Renal pelvis (tissue), 1 donor: ENCODE measurements at regions not wholly inside any gene's neighbourhood (a gene's known extent, or its start where the extent isn't known, plus 50 kb on each side); places are given as distances from the start of the nearest gene placed in this dataset.

Experiments
- DNase-seq: peaks from one replicate; pipeline ENCODE4 v3.0.0-alpha.2; 2013

DNA sequence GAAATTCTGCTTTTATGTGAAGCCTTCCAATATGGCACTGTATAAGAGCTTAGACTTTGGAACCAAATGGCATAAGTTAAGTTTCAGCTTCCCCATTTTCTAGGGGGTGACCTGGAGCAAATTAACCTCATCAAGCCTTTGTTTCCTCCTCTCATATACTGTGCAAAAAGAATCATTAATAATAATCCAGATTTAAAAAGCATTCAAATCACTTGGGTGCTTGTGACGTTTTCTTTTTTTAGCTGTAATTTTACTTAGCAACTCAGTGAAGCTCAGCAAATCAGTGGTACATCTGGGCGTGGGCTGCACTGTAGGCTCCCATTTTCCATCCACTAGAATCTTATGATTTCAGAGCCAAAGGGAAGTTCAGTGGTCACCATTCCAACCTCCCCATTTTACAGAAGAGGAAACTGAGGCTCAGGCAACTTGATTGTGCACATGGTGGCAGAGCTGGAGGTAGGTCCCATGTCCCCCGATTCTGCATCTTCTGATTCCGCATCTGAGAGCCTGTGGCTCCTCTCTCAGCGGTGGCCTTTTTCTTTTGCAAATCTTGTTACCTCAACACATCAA is 131.2 kb downstream of the SNAPC1 start:
- DNase-seq = no peak

DNA sequence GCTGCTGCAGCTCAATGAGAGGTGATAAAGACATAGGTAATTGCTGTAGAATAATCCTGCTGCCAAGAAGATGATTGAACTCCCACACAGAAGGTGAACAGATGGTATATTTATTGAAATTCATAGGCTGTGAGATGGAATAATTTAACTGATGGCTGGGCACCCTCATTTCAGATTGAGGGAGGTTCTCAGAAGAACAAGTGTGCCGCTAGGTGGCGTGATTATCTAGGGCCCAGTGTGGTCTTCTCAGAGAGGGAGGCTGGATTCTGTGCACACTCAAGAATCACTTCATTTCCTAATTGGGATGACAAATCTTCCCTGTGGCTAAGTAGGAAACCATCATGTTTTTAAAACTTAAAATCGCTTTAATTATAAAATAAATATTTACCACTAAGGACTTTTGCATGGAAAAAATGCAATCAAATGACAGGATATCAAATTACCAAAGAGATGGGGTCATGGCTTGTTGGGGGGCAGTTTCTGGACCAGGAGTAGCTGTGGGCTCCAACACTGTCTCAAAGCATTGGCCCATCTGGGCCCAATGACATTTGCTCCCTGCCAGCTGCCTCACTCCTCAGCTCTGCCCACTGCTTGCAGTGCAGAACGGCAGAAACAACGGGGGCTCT is 132.3 kb downstream of the SNAPC1 start:
- DNase-seq = peak; percentile 48

DNA sequence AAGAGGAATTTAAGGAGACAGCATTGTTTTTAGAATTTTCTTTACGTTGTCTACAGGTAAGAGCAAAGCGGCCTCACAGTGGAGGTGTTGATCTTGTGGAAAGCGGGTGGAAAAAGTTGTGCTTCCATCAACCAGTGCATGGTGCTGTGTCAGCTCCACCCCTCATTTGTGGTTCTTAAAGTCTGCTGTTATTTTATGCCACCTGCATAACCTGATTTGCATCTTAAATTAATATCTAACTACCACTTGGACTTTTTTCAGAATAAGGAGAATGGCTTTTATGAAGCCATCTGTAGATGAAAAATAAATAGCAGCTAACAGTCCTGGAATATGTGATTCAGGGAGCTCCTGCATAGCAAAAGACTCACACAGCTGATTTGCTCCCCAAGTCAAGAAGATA is 135.1 kb downstream of the SNAPC1 start:
- DNase-seq = no peak

DNA sequence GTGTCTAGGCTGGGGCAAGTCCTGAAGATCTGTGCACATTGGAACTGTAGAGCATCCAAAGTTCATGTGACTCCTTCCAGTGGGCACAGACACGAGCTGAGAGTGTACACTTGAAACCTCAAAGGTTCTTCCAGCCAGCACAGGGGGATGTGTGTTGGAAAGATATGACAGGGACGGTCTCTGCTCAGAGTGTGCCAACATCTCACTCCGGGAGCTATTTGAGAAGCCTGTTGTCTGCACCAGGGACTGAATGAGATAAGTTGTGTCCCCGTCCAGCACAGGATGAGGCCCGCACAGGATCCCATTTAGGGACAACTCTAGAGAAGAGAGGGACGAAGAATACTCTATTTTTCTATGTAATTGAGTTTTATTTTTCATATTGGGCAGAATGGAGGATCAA is 136.3 kb downstream of the SNAPC1 start:
- DNase-seq = no peak

DNA sequence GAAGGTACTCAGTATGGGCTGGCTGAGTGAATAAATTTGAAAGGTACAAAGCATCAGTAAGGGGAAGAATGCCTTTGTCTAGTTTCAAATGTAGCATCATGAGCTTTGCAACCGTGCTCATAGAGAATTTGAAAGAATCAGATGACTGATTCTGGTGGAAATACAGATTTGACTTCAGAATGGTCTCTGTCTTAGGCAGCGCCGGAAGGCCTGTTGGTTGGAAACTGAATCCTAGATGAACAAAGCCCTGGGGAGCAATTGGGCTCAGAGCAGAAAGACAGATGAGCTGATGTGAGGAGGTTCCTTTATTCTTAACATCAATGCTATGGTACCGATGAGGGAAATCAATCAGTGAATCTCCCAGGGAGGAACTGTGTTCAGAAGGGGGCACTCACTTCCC is 137.3 kb downstream of the SNAPC1 start:
- DNase-seq = no peak

DNA sequence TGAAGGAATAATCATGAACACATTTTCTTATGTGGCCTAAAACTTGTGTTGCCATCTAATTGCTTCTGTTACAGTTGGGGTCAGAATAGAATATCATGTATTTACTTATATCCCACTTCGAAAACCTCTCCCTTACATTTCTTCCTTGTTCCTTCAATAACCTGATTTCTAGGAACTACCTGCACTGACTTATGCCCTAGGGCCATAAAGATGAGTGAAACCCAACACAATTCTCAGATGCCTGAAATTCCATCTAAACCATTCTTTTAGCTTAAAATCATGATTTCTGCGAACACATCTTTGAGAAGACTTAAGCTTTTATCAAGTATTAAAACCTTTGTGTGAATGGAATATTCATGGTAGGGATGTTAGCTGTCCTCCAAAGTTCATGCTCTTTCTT is 142.7 kb downstream of the SNAPC1 start:
- DNase-seq = no peak

DNA sequence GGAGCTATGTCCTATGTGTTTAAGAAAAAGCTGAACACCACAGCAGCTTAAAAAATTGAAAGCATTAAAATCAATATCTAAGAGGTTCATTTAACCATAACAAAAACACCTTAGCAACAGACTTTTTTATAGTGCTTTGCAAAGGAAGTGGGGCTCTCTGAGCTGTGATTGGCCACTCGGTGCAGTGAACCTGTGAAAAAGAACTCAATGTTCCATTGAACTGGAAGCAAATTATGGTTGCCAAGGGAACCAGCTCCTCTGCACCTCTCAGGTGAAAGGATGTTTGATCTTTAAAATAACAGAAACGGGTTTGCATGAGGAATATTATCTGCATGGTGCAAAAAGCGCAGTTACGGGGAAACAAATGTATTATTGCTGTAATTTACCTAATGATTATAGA is 149.4 kb downstream of the SNAPC1 start:
- no peak for DNase-seq

DNA sequence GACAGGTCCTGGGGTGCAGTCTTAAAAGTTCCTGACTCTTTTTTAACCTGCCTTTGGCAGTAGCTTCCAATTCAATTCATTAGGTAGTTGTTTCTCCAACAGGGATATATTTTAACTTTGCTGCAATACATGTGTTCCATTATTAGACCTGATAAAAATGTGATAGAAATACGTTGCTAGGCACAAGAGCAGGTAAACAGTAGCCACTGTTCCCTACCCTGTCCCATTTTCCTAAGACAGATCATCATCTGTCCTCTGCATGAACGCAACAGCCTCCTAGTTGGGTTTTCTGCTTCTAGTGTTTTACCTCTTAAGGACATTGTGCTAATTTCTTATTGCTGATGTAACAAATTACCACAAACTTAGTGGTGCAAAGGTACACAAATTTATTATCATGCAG is 156.8 kb downstream of the SNAPC1 start:
- DNase-seq = no peak

DNA sequence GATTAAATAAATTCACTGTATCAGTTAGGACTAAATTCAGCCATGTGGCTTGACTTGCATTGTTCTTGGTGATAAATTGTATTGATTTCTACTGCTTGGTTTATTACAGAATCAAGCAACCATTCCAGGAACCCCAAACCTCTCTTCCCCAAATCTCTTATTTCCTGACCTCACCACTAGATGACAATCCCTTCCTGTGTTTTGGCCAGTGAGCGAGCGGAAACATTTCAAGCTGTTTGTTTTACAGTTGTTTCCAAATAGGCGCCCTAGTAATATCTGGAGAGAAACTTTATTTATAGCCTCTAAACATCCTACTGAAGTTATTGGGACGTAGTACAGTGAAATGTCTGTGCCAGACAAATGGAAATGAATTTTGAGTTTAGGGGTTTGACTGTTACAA is 161.1 kb downstream of the SNAPC1 start:
- DNase-seq = no peak

DNA sequence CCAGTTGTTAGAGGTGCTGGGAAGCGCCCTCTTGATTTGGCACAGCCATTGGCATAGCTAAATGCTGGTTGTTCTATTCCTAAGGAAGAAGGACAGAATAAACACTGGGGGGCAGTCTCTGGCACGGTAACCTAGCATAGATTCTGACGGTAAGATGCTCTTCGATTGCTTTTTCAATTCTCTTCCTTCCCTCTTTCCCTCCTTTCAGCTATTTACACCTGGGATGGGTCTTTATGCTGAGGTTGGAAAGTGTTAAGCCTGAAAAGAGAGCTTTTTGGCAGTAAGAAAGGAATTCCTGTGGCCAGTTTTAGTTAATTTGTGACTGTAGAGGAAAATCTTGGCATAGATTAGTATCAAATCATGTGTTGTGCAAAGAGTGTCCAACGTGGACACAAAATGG is 162.8 kb downstream of the SNAPC1 start:
- no peak for DNase-seq

DNA sequence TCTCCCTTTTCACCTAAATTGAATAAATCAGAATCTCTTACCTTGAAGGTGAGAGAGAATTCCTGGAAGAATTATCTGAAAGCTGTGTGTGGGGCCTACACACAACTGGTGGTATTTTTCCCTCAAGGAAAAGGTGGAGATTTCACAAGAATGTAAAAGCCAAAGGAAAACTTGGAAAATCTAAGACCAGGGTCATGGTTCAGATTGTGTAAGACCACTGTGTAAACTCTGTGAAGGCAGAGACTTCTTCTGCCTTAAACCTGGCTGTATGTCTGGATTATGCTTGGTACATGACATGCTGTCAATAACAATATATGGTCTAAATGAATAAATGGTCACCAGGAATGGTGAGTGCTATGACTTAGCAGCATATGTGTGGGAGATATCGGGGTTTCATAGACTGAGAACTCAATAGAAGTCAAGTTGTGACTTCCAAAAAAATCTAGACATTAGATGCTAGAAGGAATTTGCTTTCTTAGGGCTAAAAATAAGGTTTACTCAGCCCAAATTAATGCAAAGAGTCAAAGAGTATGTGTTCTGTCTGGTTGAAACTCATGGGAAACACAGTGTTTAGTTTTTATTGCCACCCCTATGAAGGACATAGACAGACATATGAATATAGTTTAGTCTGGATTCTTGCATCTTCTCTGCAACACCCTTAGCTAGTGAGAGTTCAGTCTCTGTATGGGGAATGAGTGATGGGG is 163.7 kb downstream of the SNAPC1 start:
- DNase-seq = no peak

DNA sequence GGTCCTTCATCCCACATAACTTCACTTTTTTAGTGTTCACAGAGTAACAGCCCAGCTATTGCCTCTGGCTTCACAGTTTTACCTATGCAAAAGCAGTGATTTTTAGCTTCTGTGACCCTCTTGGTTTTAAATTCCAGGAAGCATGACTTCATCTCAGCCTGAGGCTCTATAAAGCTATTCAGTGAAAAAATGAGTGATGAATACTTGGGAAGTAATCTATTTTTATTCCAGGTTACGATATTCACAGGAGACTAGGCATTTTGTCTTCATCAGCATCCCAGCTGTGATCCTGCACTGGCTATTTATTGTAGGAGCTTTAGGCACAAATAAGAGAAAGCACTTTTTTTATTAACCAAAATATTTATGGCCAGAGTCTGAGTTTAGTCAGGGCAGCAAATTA is 164.8 kb downstream of the SNAPC1 start:
- DNase-seq = peak; percentile 44

DNA sequence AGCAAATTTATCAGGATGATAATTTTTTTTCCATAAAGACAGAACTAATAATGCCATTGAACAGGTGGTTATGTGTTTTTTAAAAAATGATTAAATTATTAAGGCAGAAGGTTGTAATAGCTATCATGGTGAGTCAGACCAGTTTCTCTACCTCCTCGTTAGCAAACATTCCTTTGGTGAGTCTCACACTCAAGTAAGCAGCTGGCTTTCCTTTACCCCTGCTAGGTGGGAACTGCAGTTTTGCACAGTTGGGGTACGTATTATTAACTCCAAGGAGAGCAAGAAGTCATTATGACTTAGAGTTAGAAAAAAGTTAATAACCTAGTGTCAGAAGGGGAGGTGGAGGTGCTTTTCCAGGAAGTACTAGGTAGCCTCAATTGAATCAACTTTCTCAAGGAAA is 165.3 kb downstream of the SNAPC1 start:
- no peak for DNase-seq

DNA sequence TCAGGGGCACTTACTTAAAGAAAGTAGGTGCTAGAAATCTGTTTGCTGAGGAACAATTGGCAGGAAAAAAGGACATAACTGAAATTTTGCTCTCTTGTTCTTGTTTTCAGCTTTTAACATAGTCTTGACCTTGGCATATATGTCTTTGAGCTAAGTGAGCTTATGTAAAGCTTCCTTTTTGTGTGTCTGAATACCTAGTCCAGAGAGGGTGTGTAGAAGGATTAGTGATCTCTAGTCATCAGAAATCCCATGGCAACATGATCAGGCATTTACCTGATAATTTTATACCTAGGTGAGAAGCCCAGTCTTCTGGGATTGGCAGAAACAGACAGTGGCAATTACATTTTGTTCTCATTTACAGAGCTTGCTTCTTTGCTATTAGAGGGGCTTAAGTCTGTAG is 166.1 kb downstream of the SNAPC1 start:
- DNase-seq = no peak

DNA sequence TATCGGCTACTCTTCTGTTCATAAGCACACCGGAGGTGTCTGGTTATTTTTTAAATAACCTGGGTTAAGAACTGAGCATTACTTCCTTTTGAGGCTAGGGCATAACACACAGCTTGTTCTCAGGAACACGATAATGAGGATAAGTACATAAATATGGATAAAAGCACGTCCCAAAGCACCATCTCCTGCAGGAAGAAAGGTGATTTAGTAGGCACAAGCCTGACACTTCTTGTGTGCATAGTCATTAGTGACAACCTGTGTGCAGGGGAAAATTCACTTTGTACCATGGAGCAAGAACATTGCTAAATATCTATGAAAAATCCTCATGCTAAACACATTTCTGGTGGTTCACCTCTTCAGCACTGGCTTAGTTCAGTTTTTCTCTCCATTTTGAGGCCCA is 166.5 kb downstream of the SNAPC1 start:
- no peak for DNase-seq

DNA sequence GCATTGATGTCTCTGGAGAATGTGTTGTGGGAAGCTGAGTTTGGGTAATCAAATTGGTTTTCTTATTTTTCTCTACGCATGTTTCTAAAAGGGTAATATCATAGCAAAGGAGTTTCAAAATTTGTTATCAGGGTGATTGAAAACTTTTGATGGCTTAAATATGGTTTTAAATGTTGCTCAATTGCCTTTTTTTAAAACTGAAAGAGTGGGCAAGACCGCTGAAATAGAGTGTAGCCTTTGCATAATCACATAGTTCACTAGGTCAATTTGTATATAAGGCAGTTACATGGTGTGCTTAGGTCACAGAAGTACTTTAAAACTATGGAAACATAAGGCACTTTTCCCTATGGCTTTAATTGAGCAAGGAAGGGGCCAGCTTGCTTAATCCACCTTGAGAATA is 167.4 kb downstream of the SNAPC1 start:
- DNase-seq = no peak

DNA sequence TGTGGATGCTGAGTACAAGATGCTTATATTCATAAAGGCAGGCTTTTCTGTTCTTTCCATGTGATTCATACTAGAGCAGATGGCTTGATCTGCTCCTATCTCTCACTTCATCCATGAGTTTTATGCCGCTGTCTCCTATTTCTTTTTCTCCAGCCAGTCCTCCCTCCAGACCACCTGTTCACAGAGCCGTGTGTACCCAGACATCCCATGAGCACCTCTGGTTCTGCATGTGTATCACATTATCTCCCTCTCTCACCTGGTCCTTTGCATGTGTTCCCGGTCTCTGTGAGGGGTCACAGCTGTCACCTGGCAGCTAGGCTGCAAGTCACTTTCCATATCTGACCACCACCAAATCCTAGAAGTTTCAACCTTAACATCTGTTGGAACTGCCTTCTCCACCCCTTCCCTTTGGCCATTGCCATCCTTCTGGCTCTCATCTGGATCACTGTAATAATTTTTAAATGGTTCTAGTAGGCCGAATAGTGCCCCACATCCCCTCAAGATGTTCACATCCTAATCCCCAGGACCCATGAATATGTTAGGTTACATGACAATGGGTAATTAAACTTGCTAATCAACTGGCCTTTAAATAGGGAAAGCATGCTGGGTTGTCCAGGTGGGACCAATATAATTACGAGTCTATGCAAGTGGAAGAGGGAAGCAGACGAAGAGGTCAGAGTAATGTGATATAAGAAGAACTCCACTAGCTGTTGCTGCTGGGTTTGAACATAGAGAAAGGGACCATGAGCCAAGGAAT is 168.1 kb downstream of the SNAPC1 start:
- DNase-seq = no peak

DNA sequence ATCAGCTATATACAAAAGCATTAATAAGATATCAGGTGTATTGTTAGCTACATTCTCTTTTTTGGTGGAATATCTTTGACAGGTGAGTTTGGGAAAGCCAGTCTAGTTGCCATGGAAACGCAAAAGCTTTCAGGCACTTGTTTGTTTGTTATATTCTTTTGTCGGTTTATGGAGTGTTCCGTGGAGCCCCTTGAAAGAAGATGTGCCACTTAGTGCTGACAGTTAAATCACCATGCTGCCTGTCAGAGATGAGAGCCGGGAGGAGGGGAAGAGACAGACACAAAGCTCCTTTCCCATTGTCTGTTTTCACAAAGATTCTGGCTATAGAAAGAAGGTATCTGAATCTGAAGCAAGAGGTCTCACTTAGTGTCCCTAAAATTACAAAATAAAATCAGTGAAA is 170.8 kb downstream of the SNAPC1 start:
- no peak for DNase-seq

DNA sequence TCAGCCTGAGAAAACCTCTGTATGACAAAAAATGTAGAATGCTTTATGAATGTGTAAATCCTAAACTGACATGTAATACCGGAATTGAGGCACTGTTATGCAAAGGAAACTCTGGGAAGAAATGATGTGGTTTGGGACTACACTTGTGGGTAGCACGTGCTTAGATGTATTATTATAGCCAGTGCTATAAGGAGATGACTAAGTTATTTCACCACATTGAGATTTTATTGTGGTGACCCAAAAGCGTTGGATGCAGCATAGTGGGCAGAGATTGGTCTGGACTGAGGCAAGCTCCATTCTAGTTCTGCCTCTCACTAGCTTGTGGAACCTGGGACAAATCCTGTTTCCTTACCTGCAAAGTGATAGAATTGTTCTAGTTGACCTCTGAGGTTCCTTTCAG is 172.2 kb downstream of the SNAPC1 start:
- no peak for DNase-seq

DNA sequence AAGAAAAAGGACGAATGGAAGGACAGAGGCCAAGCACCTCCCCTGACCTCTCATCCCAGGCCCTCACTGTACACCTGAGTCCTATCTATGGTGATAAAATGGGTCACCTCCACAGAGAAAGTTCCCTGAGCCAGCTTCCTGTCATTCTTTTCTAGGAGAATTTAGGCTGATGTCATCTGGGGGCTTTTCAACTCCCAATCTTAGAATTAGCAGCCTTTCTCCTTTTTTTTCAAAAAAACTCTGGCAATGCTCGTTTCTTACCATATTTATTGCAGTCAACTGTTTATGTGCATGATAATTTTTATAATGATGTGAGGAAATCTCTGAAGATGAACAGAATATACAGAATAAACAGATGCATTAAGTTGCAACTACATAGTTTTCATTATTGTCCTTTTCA is 177.6 kb downstream of the SNAPC1 start:
- DNase-seq = no peak

DNA sequence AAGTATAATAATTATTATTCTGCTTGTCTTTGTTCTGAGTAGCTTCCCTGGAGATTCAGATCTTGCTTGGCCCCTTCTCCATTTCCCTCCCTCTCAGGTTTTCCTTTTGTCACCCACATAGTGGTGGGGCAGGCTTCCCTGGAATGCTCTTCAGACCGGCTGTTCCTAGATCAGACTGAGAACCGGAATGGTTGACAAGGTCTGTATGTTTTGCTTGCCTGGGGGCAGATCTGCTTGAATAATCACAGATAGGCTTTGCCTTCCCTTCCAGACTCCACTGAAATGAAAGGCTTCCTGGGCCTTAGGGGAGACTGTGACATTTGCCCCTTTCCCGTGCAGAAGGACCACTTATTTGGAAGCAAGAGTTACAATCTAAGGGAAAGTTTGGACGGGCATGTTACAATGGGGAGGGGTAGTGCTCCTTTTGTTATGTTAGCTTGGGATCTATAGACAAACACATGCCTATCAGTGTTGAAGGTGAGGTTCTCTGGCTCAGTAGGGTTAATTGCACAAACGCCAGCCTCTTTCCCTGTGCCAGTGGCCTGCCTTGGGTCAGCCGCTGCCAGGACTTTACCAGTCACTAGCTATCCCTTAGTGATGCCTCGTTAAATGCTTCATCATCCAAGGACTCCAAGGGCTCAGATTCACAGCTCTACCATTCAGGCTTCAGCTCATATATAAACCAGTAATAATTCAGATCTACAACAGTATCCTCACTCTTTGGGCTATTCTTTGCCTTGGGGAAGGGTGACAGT is 178.6 kb downstream of the SNAPC1 start:
- no peak for DNase-seq

DNA sequence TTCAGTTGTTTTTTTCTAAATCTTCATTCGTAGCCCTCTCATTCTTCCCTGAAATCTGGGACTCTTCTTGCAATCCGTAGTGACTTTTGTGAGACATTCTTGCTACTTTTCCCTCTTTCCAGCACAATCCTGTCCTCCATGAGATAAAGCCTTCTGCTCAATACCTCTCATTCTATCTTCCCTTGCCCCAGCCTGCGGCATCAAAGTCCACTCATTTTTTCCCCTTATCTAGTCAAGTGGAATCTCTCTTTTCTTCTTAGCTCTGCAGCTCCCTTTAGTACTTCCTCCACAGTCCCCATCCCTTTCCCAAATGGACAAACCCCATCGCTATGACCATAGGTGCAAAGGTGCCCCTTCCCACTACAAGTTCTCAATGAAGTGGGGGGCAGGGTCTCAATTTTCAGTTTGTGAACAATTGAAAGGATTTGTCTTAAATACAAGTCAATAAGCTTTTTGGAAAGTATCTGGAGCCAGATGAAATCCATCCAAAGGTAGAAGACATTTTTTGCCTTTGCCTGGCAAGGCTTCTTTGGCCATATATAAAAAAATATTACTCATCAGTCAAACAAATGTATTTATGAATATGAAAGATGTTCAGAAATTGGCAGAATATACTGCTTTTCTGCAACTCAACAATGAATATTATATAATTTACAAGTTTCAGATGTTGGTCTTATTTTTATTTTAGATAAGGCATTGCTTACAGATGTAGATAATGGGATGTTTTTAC is 179.4 kb downstream of the SNAPC1 start:
- no peak for DNase-seq
